ENCODE measurements at regions not wholly inside any gene's neighbourhood (a gene's known extent, or its start where the extent isn't known, plus 50 kb on each side); places are given as distances from the start of the nearest gene placed in this dataset.

DNA sequence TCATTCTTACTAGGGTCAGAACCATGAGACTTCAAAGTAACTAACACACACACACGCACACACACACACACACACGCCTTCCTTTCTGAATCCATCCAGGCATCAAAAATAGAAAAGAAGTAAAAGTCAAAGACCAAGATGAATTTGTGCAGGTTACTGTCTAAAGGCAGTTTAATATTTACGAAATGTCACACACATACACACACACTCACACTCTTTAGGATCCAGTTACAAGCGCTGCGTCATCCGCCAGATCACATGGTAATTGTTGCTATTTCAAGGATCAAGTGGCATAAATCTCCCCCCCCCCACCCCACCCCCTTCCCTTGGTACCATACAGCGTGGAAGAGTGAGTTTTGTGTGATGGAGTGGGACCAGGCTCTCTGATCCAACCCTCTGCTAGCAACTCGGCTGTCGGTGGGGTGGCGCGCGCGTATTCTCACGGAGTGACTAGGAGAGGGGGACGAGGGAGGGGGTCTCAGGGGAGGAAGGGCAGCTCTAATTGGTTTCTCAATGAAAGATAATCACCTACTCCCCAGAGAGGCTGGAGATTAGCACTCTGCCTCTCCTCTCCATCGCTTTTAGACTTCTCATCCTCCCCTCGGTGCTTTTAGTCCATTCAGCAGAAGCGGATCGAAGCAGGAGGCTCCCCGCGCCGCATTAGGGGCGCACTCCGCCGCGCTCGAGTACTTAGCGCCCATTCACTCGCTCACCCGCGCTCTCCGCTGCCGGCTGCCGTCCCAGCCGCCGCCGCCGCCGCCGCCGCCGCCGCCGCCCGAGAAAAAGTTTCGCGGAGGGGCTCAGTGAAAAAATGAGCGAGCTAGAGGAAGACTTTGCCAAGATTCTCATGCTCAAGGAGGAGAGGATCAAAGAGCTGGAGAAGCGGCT, 83.5 kb upstream of the PRKG1 start:
- DNase-seq = peak; percentile 79
- intact Hi-C loops (cut with DNase I) = no loop called here
- peak overlapping the region; percentile 58 to 83 (median 76) for H3K4me3 ChIP-seq
- no peaks in the 10 kb centered on the region for H3K27me3 ChIP-seq
- 1 to 2% methylated on average over 49 of the region's 49 CpGs for WGBS, 2 donors
- H3K27ac ChIP-seq = peak overlapping the region; percentile 79 to 90 (median 85)
- H3K9me3 ChIP-seq = no peaks in the 10 kb centered on the region
- no peaks in the 10 kb centered on the region for H3K36me3 ChIP-seq
- peaks cover 0 to 36% (median 21%) of the 10 kb centered on the region in 4 donors for H3K4me1 ChIP-seq
- TF ChIP-seq, protein P1, sequence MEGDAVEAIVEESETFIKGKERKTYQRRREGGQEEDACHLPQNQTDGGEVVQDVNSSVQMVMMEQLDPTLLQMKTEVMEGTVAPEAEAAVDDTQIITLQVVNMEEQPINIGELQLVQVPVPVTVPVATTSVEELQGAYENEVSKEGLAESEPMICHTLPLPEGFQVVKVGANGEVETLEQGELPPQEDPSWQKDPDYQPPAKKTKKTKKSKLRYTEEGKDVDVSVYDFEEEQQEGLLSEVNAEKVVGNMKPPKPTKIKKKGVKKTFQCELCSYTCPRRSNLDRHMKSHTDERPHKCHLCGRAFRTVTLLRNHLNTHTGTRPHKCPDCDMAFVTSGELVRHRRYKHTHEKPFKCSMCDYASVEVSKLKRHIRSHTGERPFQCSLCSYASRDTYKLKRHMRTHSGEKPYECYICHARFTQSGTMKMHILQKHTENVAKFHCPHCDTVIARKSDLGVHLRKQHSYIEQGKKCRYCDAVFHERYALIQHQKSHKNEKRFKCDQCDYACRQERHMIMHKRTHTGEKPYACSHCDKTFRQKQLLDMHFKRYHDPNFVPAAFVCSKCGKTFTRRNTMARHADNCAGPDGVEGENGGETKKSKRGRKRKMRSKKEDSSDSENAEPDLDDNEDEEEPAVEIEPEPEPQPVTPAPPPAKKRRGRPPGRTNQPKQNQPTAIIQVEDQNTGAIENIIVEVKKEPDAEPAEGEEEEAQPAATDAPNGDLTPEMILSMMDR (IDR thresholded peaks at IDR 0.05) = no peak
- TF ChIP-seq POLR2A (IDR thresholded peaks at IDR 0.05) = no peak
- TF ChIP-seq EP300 (IDR thresholded peaks at IDR 0.05) = peak in 2 of 4 donors; percentile 9 to 12
- TF ChIP-seq POLR2AphosphoS5 (IDR thresholded peaks at IDR 0.05) = peak in 3 of 4 donors; percentile 19 to 69 (median 47)

DNA sequence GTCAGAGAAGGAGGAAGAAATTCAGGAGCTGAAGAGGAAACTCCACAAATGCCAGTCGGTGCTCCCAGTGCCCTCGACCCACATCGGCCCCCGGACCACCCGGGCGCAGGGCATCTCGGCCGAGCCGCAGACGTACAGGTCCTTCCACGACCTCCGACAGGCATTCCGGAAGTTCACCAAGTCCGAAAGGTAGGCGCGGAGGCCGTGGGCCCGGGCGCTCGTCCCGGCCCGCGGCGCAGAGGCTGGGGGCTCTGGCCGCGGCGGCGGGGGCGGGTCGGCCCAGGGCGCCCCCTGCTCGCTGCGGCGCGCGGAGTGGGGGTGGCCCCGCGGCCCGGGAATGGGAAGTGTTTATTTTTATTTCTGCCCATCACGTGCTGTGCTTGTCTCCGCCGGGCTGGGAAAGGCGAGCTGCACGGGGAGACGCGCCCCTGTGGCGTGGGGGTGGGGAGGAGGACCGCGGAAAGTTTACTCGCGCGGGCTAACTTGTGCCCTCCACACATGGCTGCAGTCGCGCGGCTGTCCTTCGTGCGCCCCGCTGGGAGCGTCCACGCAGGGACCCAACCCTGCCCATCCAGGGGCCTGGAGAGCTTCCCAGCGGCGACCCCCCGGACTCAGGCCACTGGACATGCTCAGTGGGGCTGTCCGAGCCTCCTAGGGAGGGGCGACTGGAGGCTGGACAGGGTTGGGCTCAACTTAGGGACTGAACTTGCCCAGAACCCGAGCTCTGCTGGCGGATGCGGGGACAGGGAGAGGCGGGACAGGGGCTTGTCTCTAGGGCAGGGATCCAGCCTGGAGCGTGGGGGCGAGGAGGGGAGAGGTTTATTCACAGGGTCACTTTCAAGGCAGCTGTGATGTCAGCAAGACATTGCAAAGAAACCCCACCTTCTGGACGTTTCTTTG, 82.6 kb upstream of the PRKG1 start:
- Histone ChIP-seq H3K4me3 (peak overlapping the region; percentile 58 to 83 (median 76)), H3K27me3 (no peaks in the 10 kb centered on the region), H3K9me3 (no peaks in the 10 kb centered on the region), H3K27ac (peak overlapping the region; percentile 79 to 90 (median 85)), H3K4me1 (peaks cover 0 to 36% (median 21%) of the 10 kb centered on the region in 4 donors), H3K36me3 (no peaks in the 10 kb centered on the region)
- TF ChIP-seq EP300 (IDR thresholded peaks at IDR 0.05) = no peak
- peak in 1 of 4 donors; percentile 52 for TF ChIP-seq POLR2AphosphoS5 (IDR thresholded peaks at IDR 0.05)
- TF ChIP-seq, protein P1 (IDR thresholded peaks at IDR 0.05) = no peak
- intact Hi-C loops (cut with DNase I) = no loop called here
- DNase-seq = peak; percentile 80
- WGBS, 2 donors = 1% methylated on average over 72 of the region's 72 CpGs

DNA sequence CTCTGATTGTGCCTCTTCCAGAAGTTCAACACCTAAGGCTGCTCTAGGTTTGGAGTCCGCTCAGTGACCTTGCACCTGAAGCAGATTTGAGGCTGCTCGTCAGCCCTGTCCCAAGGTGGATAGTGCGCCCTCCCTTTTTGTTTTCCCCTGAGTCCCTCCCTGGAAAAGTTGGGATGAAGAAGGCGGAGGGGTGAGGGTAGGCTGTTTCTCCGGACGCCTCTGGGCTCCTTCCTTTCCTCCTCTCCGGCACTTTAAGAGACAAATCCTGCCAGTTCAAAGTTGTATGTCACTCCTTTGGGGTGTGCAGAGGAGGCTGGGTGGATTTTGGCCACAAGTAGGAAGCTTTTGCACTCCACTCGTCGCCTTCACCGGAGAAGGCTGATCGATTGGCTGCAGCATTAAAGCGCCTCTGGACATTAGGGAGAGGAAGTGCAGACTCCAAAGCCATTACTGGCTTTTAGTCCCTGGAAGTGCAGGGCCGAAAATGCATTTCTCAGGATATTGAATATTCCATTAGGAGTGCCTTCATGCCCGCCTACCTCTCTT, 81.9 kb upstream of the PRKG1 start:
- peak overlapping the region; percentile 79 to 90 (median 85) for H3K27ac ChIP-seq
- intact Hi-C loops (cut with DNase I) = no loop called here
- TF ChIP-seq POLR2AphosphoS5 (IDR thresholded peaks at IDR 0.05) (no peak), EP300 (IDR thresholded peaks at IDR 0.05) (no peak), POLR2A (IDR thresholded peaks at IDR 0.05) (no peak)
- TF ChIP-seq, protein P1 (IDR thresholded peaks at IDR 0.05) = no peak

DNA sequence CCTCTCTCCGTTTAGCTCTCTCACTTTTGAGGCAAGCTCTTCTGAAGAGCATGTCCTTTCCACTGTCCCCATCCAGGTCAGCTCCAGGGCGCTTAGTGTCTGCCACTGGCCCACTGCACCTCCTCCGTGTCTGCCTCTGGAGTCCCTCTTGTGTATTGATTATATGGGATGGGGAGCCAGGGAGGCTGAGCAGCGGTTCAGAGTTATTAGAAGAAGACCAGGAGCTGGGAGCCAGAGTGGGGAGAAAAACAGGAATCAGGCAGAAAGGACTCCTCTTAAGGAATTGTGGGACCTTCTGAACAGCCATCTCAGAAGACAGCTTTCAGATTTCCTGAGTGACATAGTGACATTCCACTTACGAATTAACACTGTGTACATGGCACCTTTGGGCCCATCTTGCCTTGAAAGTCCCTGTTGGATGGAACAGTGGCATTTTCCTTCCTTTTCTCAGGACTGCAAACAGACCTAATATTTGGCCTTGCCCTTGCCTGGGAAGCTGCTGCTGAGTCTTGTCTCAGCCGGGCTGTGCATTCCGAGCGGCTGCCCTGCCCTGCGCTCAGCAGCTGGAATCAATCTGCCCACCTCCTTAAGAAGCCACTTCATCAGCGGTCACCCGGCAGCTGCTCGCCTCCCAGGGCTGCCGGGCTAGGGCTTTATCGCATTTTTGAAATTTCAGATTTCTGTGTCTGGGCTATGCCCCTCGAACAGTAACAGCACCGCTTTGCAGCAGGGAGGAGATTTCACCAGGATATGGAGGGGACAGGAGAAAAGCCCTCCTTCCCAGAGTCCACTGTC, 81.1 kb upstream of the PRKG1 start:
- intact Hi-C loops (cut with DNase I) = no loop called here
- no peaks in the 10 kb centered on the region for H3K27me3 ChIP-seq
- H3K4me1 ChIP-seq = peaks cover 0 to 36% (median 21%) of the 10 kb centered on the region in 4 donors
- no peak for DNase-seq
- no peaks in the 10 kb centered on the region for H3K9me3 ChIP-seq
- peak overlapping the region in 3 of 4 donors; percentile 76 to 83 (median 76) for H3K4me3 ChIP-seq
- peak overlapping the region; percentile 79 to 90 (median 85) for H3K27ac ChIP-seq
- H3K36me3 ChIP-seq = no peaks in the 10 kb centered on the region
- TF ChIP-seq EP300 (IDR thresholded peaks at IDR 0.05) (no peak), POLR2A (IDR thresholded peaks at IDR 0.05) (no peak), POLR2AphosphoS5 (IDR thresholded peaks at IDR 0.05) (no peak)
- TF ChIP-seq, protein P1 (IDR thresholded peaks at IDR 0.05) = no peak
- WGBS, 2 donors = 71 to 80% methylated on average over 16 of the region's 16 CpGs

More for the DNA sequence above, 81.9 kb upstream of the PRKG1 start:
- Histone ChIP-seq H3K4me1 (peaks cover 0 to 36% (median 21%) of the 10 kb centered on the region in 4 donors), H3K4me3 (peak overlapping the region; percentile 58 to 83 (median 76)), H3K9me3 (no peaks in the 10 kb centered on the region), H3K36me3 (no peaks in the 10 kb centered on the region), H3K27me3 (no peaks in the 10 kb centered on the region)
- 11 to 31% methylated on average over 14 of the region's 14 CpGs for WGBS, 2 donors
- DNase-seq = peak; percentile 66

All from sigmoid colon (tissue), 6 donors.